AG09309 (cell line): ENCODE measurements at regions not wholly inside any gene's neighbourhood (a gene's known extent, or its start where the extent isn't known, plus 50 kb on each side); places are given as distances from the start of the nearest gene placed in this dataset.

Source experiments
- DNase-seq: peaks from one replicate; pipeline ENCODE4 v3.0.0-alpha.2; 2010; ENCODE audit warnings: low read depth
- H3K4me3 ChIP-seq: 2 replicates; pipeline ENCODE4 v1.5.1; 2011; ENCODE audit warnings: mild to moderate bottlenecking, low read depth, low read length, moderate library complexity; ENCODE audit not compliant: control insufficient read depth
- CTCF ChIP-seq: IDR thresholded peaks from 2 replicates; pipeline ENCODE4 v1.5.1; 2011; ENCODE audit warnings: mild to moderate bottlenecking, low read depth, low read length, inconsistent platforms; ENCODE audit not compliant: insufficient read depth, control insufficient read depth; ENCODE audit errors: missing control alignments

GRCh38 chr9:79301551-79302391 is 270.0 kb upstream of the TLE4 start:
- no peak for TF ChIP-seq CTCF
- H3K4me3 ChIP-seq, result no peak overlapping the region
- no peak for DNase-seq

GRCh38 chr9:79302569-79302968 is 269.2 kb upstream of the TLE4 start:
- no peak for DNase-seq
- no peak overlapping the region for H3K4me3 ChIP-seq
- no peak for TF ChIP-seq CTCF

GRCh38 chr9:79308012-79308411 is 263.8 kb upstream of the TLE4 start:
- no peak for DNase-seq
- TF ChIP-seq CTCF, result no peak
- H3K4me3 ChIP-seq, result no peak overlapping the region

GRCh38 chr9:79312686-79313421 is 258.9 kb upstream of the TLE4 start:
- DNase-seq, result no peak
- no peak for TF ChIP-seq CTCF
- no peak overlapping the region for H3K4me3 ChIP-seq

- DNase-seq, result no peak
- no peak for TF ChIP-seq CTCF
- no peak overlapping the region for H3K4me3 ChIP-seq
Measured at GRCh38 chr9:79325501-79325900, 246.3 kb upstream of the TLE4 start.

GRCh38 chr9:79329861-79330260 is 241.9 kb upstream of the TLE4 start:
- no peak for DNase-seq
- no peak overlapping the region for H3K4me3 ChIP-seq
- TF ChIP-seq CTCF, result no peak
